Breast epithelium (tissue), 4 donors: ENCODE measurements at regions not wholly inside any gene's neighbourhood (a gene's known extent, or its start where the extent isn't known, plus 50 kb on each side); places are given as distances from the start of the nearest gene placed in this dataset.

Experiments
- DNase-seq, 2 donors: peaks; one replicate each; pipeline ENCODE4 v3.0.0-alpha.2; 2019; ENCODE audit warnings: low spot score in 2 of 2
- H3K27ac ChIP-seq, 2 donors: fragments of 200-600 bp; sonication (generic) in 1 of 2; one replicate each; pipeline ENCODE4 v1.5.1; 2016 to 2019; ENCODE audit warnings: mild to moderate bottlenecking in 1 of 2
- H3K27me3 ChIP-seq, 2 donors: fragments of 200-600 bp; sonication (generic) in 1 of 2; one replicate each; pipeline versions ENCODE4 v1.5.1 to v1.6.0; 2017 to 2019; ENCODE audit warnings: control low read depth in 1 of 2, mild to moderate bottlenecking in 1 of 2
- H3K36me3 ChIP-seq: fragments of 200-600 bp; one replicate; pipeline ENCODE4 v1.5.1; 2019
- H3K4me1 ChIP-seq, 2 donors: fragments of 200-600 bp; sonication (generic); one replicate each; pipeline ENCODE4 v1.5.1; 2016 to 2019; ENCODE audit warnings: control low read depth in 1 of 2
- H3K4me3 ChIP-seq, 3 donors: fragments of 200-600 bp; sonication (generic); 1 replicate in 2 of 3; 2 replicates in 1 of 3; pipeline ENCODE4 v1.5.1; 2016 to 2019; ENCODE audit warnings: mild to moderate bottlenecking in 3 of 3, moderate library complexity in 2 of 3
- H3K9me3 ChIP-seq, 2 donors: fragments of 200-600 bp; sonication (generic) in 1 of 2; one replicate each; pipeline ENCODE4 v1.5.1; 2016 to 2019; ENCODE audit warnings: control low read depth in 1 of 2
- CTCF ChIP-seq, 3 donors: fragments of 450-650 bp; IDR thresholded peaks; one replicate each; pipeline ENCODE4 v1.5.1; 2016 to 2017; ENCODE audit warnings: antibody characterized with exemption in 3 of 3, mild to moderate bottlenecking in 3 of 3, moderate library complexity in 3 of 3
- POLR2A ChIP-seq: fragments of 450-650 bp; IDR thresholded peaks from one replicate; pipeline ENCODE4 v1.6.1; 2016; ENCODE audit warnings: antibody characterized with exemption, mild to moderate bottlenecking, moderate library complexity
- POLR2AphosphoS5 ChIP-seq, 3 donors: sonication (generic); formaldehyde crosslinking; IDR thresholded peaks; one replicate each; pipeline ENCODE4 v1.6.1; 2017; ENCODE audit warnings: antibody characterized with exemption in 3 of 3
- intact Hi-C: fragments of 100-400 bp; cut with DNase I; formaldehyde crosslinking; loops from one replicate; pipeline ENCODE4 v1.15.1; 2023; ENCODE audit warnings: low total_unique reads

- no peaks in the 10 kb centered on the region for H3K9me3 ChIP-seq
- TF ChIP-seq POLR2AphosphoS5 (IDR thresholded peaks at IDR 0.05), result no peak
- TF ChIP-seq POLR2A, result no peak
- no peak for TF ChIP-seq CTCF (IDR thresholded peaks at IDR 0.05)
- H3K27me3 ChIP-seq, result no peaks in the 10 kb centered on the region
- intact Hi-C loops, result no loop called here
- H3K27ac ChIP-seq, result no peak overlapping the region
- no peaks in the 10 kb centered on the region for H3K4me1 ChIP-seq
- no peak overlapping the region for H3K4me3 ChIP-seq
- no peak for DNase-seq
- no peaks in the 10 kb centered on the region for H3K36me3 ChIP-seq
Observed at GRCh38 chr4:41478518-41478917, 59.4 kb upstream of the LIMCH1 start.

GRCh38 chr4:41480896-41481311 lies 57.1 kb upstream of the LIMCH1 start:
- TF ChIP-seq POLR2AphosphoS5 (IDR thresholded peaks at IDR 0.05), result no peak
- no peak for TF ChIP-seq POLR2A
- Histone ChIP-seq H3K27ac (no peak overlapping the region), H3K9me3 (no peaks in the 10 kb centered on the region), H3K4me3 (no peak overlapping the region), H3K27me3 (no peaks in the 10 kb centered on the region), H3K36me3 (no peaks in the 10 kb centered on the region), H3K4me1 (no peaks in the 10 kb centered on the region)
- DNase-seq, result no peak
- intact Hi-C loops, result no loop called here

GRCh38 chr4:41483771-41484170 lies 54.2 kb upstream of the LIMCH1 start:
- intact Hi-C loops, result no loop called here
- no peak for DNase-seq
- no peaks in the 10 kb centered on the region for H3K27me3 ChIP-seq
- H3K4me3 ChIP-seq, result no peak overlapping the region
- TF ChIP-seq POLR2AphosphoS5 (IDR thresholded peaks at IDR 0.05) (no peak), CTCF (IDR thresholded peaks at IDR 0.05) (no peak)
- H3K27ac ChIP-seq, result no peak overlapping the region
- H3K9me3 ChIP-seq, result no peaks in the 10 kb centered on the region
- no peaks in the 10 kb centered on the region for H3K4me1 ChIP-seq
- no peaks in the 10 kb centered on the region for H3K36me3 ChIP-seq

GRCh38 chr4:41485041-41485440 lies 52.9 kb upstream of the LIMCH1 start:
- DNase-seq, result no peak
- Histone ChIP-seq H3K27ac (no peak overlapping the region), H3K9me3 (no peaks in the 10 kb centered on the region), H3K4me1 (no peaks in the 10 kb centered on the region), H3K27me3 (no peaks in the 10 kb centered on the region), H3K36me3 (no peaks in the 10 kb centered on the region), H3K4me3 (no peak overlapping the region)
- TF ChIP-seq POLR2A (no peak), POLR2AphosphoS5 (IDR thresholded peaks at IDR 0.05) (no peak), CTCF (IDR thresholded peaks at IDR 0.05) (no peak)
- intact Hi-C loops, result no loop called here

- no peaks in the 10 kb centered on the region for H3K27me3 ChIP-seq
- no peaks in the 10 kb centered on the region for H3K4me1 ChIP-seq
- no peak for TF ChIP-seq POLR2AphosphoS5 (IDR thresholded peaks at IDR 0.05)
- no peak for TF ChIP-seq POLR2A
- TF ChIP-seq CTCF (IDR thresholded peaks at IDR 0.05), result no peak
- H3K27ac ChIP-seq, result no peak overlapping the region
- H3K9me3 ChIP-seq, result no peaks in the 10 kb centered on the region
- no peaks in the 10 kb centered on the region for H3K36me3 ChIP-seq
- DNase-seq, result no peak
- intact Hi-C loops, result no loop called here
- no peak overlapping the region for H3K4me3 ChIP-seq
Observed at GRCh38 chr4:41487868-41488440, 50.0 kb upstream of the LIMCH1 start.
